NB4 (cell line): ENCODE measurements at regions not wholly inside any gene's neighbourhood (a gene's known extent, or its start where the extent isn't known, plus 50 kb on each side); places are given as distances from the start of the nearest gene placed in this dataset.

ENCODE experiments used
- DNase-seq: peaks from one replicate; pipeline ENCODE4 v3.0.0; 2010; ENCODE audit warnings: low read depth
- H3K4me3 ChIP-seq: one replicate; pipeline ENCODE4 v1.5.1; 2011; ENCODE audit warnings: mild to moderate bottlenecking, low read depth, low read length, moderate library complexity
- MAX ChIP-seq: IDR thresholded peaks from 2 replicates; pipeline ENCODE4 v1.6.1; 2011; ENCODE audit warnings: low read depth, low read length
- MYC ChIP-seq: IDR thresholded peaks from 2 replicates; pipeline ENCODE4 v1.6.1; 2011; ENCODE audit warnings: low read depth, low read length
- POLR2A ChIP-seq: IDR thresholded peaks from 2 replicates; pipeline ENCODE4 v1.6.1; 2011; ENCODE audit warnings: mild to moderate bottlenecking; ENCODE audit not compliant: insufficient read length; ENCODE audit errors: extremely low read depth
- TF ChIP-seq, protein P1 (sequence below): IDR thresholded peaks from one replicate; pipeline ENCODE4 v1.5.1; 2012; ENCODE audit warnings: low read depth, low read length

DNA sequence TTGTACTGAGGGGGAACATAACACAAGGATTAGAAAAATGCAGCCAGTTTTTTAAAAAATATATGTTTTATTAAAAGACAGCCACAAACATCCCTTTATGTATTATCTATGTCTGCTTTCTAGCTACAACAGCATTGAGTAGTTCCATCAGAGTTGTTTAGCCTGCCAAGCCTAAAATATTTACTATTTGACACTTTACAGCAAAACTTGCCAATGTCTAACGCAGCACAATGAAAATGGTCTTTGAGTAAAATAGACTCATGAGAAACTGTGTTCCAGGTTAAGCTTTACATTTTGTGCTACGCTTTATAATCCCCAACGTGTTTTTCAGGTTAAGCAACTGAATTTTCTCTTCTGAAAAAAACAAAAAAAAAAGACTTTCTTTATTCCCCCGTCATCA is 2211.5 kb upstream of the RAG2 start:
- no peak overlapping the region for H3K4me3 ChIP-seq
- DNase-seq: no peak
- TF ChIP-seq POLR2A: no peak
- TF ChIP-seq, protein P1, sequence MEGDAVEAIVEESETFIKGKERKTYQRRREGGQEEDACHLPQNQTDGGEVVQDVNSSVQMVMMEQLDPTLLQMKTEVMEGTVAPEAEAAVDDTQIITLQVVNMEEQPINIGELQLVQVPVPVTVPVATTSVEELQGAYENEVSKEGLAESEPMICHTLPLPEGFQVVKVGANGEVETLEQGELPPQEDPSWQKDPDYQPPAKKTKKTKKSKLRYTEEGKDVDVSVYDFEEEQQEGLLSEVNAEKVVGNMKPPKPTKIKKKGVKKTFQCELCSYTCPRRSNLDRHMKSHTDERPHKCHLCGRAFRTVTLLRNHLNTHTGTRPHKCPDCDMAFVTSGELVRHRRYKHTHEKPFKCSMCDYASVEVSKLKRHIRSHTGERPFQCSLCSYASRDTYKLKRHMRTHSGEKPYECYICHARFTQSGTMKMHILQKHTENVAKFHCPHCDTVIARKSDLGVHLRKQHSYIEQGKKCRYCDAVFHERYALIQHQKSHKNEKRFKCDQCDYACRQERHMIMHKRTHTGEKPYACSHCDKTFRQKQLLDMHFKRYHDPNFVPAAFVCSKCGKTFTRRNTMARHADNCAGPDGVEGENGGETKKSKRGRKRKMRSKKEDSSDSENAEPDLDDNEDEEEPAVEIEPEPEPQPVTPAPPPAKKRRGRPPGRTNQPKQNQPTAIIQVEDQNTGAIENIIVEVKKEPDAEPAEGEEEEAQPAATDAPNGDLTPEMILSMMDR: no peak
- TF ChIP-seq MAX: no peak
- no peak for TF ChIP-seq MYC

DNA sequence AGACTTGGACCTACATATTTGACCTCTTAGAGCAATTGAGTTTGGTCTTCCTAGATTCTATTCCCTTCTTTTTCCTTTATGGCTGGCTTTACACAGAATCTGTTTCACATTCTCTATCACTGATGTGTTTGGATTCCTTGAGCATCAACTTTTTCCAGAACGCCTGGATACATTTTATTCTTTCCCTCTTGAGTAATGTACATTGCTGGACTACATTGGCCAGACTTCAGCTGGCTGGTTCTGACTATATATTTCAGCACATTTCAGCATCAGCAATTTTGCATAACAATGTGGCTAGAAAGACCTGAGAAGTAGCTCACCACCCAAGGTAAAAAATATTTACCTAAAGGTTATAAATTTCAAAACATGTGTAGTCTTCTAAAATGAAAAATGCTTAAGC is 2198.2 kb upstream of the RAG2 start:
- no peak for DNase-seq
- H3K4me3 ChIP-seq: no peak overlapping the region
- TF ChIP-seq, protein P1: no peak

GRCh38 chr11:38795027-38795426 is 2197.0 kb upstream of the RAG2 start:
- DNase-seq: no peak
- TF ChIP-seq MAX (no peak), MYC (no peak), POLR2A (no peak)
- TF ChIP-seq, protein P1: no peak
- H3K4me3 ChIP-seq: no peak overlapping the region

GRCh38 chr11:38791346-38791961 is 2193.4 kb upstream of the RAG2 start:
- no peak overlapping the region for H3K4me3 ChIP-seq
- peak; percentile 71 for DNase-seq
- TF ChIP-seq, protein P1: peak; percentile 64
- TF ChIP-seq MAX: no peak
- no peak for TF ChIP-seq POLR2A
- TF ChIP-seq MYC: no peak

DNA sequence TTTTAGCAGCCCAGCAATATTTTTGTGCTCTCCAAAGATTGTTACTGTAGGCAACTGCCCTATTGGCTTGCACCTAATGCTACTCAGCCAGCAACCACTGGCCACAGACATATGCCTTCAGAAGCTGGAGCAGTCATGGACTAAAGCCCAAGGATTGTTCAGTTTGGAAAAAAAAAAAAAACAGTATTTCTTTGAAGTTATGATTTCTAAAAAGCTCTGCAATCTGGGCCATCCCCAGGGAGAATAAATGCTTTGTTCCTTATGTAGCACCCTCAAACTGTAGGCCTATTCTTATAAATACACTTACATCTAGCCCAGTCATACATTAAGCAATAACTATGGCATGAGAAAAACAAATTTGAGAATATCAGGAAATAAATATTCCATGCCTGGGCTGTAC is 2190.5 kb upstream of the RAG2 start:
- no peak for DNase-seq
- TF ChIP-seq MYC (no peak), MAX (no peak), POLR2A (no peak)
- TF ChIP-seq, protein P1: no peak
- H3K4me3 ChIP-seq: no peak overlapping the region

DNA sequence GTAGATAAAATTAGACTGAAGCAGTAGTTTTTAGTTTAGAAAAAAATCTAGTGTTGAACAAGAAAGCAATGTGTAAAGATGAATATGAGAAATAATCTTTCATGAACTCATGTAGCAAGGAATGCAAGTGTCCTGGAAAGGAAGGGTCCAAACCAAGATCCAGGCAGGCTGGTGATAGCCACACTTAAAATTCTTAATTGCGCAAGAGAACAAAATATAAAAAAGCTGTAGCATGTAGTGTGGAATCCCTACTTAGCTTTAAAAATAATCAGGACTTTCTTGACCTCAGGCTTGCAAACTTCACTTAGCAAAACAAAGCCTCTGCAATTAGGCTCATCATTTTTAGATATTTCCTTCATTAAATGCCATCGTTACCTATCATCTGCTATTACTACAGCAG is 2186.1 kb upstream of the RAG2 start:
- no peak for DNase-seq
- no peak overlapping the region for H3K4me3 ChIP-seq
- TF ChIP-seq MYC (no peak), MAX (no peak), POLR2A (no peak)
- TF ChIP-seq, protein P1: no peak
